ENCODE measurements at regions not wholly inside any gene's neighbourhood (a gene's known extent, or its start where the extent isn't known, plus 50 kb on each side); places are given as distances from the start of the nearest gene placed in this dataset.

DNA sequence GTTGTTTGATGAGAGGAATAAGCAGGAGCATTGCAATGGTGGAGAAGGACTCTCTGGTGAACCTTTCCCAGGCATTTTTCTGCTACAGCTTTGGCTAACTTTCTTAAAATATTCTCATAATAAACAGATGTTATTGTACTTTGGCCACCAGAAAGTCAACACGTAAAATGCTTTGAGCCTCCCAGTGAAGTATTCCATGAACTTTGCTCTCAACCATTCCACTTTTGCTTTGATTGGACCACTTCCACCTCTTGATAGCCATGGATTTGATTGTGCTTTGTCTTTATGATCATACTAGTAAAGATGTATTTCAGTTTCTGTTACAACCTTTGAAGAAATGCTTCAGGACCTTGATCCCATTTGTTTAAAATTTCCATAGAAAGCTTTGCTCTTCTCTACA, 241.1 kb downstream of the TENT5A start:
- TF ChIP-seq, protein P1, sequence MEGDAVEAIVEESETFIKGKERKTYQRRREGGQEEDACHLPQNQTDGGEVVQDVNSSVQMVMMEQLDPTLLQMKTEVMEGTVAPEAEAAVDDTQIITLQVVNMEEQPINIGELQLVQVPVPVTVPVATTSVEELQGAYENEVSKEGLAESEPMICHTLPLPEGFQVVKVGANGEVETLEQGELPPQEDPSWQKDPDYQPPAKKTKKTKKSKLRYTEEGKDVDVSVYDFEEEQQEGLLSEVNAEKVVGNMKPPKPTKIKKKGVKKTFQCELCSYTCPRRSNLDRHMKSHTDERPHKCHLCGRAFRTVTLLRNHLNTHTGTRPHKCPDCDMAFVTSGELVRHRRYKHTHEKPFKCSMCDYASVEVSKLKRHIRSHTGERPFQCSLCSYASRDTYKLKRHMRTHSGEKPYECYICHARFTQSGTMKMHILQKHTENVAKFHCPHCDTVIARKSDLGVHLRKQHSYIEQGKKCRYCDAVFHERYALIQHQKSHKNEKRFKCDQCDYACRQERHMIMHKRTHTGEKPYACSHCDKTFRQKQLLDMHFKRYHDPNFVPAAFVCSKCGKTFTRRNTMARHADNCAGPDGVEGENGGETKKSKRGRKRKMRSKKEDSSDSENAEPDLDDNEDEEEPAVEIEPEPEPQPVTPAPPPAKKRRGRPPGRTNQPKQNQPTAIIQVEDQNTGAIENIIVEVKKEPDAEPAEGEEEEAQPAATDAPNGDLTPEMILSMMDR (IDR thresholded peaks at IDR 0.05 in 4 of 5, conservative IDR thresholded peaks at IDR 0.05 in 1 of 5), result no peak
- no peak for TF ChIP-seq POLR2A (IDR thresholded peaks at IDR 0.05)

All from gastrocnemius medialis (tissue), 4 donors.